HCT116 (cell line): ENCODE measurements at regions not wholly inside any gene's neighbourhood (a gene's known extent, or its start where the extent isn't known, plus 50 kb on each side); places are given as distances from the start of the nearest gene placed in this dataset.

Experiments
- ATAC-seq: fragments of 200-7000 bp; cut with Tn5 transposase; 2 replicates; pipeline ENCODE4 v1.9.1; 2020; ENCODE audit warnings: mild to moderate bottlenecking, moderate library complexity
- BruUV-seq: library from RNA; stranded (reverse); fragments of 400-500 nt; replicated peaks from 2 replicates; lab custom pipeline; 2021; lab: Mats Ljungman, UMichigan
- CTCF ChIA-PET: fragments of 300-600 bp; sonication (Branson Sonifier 250); formaldehyde crosslinking; loops from one replicate; lab custom pipeline; 2021; ENCODE audit warnings: antibody characterized with exemption; lab: Charles Lee
- POLR2A ChIA-PET: fragments of 300-600, 350-600 bp; sonication (Branson Sonifier 250); formaldehyde crosslinking; loops from one replicate; lab custom pipeline; 2021; ENCODE audit warnings: antibody characterized with exemption; lab: Charles Lee
- RAD21 ChIA-PET, 2 experiments: fragments of 300-600 bp; sonication (Branson Sonifier 250); formaldehyde crosslinking; loops; one replicate each; lab custom pipeline; 2023; ENCODE audit warnings: low total read pairs in 2 of 2; ENCODE audit not compliant: uncharacterized antibody in 2 of 2, unreplicated experiment in 2 of 2, low non-redundant PET in 1 of 2; lab: Charles Lee
- DNase-seq: peaks from one replicate; pipeline ENCODE4 v3.0.0-alpha.2; 2010; ENCODE audit warnings: low read depth, low spot score
- H2AFZ ChIP-seq: fragments of 200-600 bp; shearing (Covaris generic), sonication (generic); 2 replicates; pipeline ENCODE4 v1.6.1; 2017; ENCODE audit warnings: low read depth, mixed run types, mixed read lengths, antibody characterized with exemption, low read length; ENCODE audit not compliant: poor library complexity, severe bottlenecking
- H3K27ac ChIP-seq: 2 replicates; pipeline ENCODE4 v1.5.1; 2012; ENCODE audit warnings: low read depth, low read length
- H3K27me3 ChIP-seq: fragments of 200-600 bp; sonication (generic); 2 replicates; pipeline ENCODE4 v1.6.1; 2016; ENCODE audit warnings: mixed run types, low read length, mixed read lengths; ENCODE audit not compliant: insufficient read depth
- H3K36me3 ChIP-seq, 2 experiments: fragments of 200-500 bp in 1 of 2; fragments of 200-600 bp in 1 of 2; sonication (Bioruptor generic) in 1 of 2; sonication (generic) in 1 of 2; 2 replicates each; pipeline versions ENCODE4 v1.5.1 to v1.6.1; 2014 to 2016; ENCODE audit warnings: low read length in 2 of 2, inconsistent platforms in 1 of 2, mixed read lengths in 1 of 2, mixed run types in 1 of 2; ENCODE audit not compliant: insufficient read depth in 2 of 2, control insufficient read depth in 1 of 2
- H3K4me1 ChIP-seq, 2 experiments: fragments of 200-600 bp in 1 of 2; sonication (generic) in 1 of 2; 2 replicates each; pipeline versions ENCODE4 v1.5.1 to v1.6.1; 2012 to 2017; ENCODE audit warnings: low read length in 2 of 2, inconsistent platforms in 1 of 2, mild to moderate bottlenecking in 1 of 2, mixed read lengths in 1 of 2, mixed run types in 1 of 2, moderate library complexity in 1 of 2; ENCODE audit not compliant: insufficient read depth in 2 of 2, control insufficient read depth in 1 of 2
- H3K4me2 ChIP-seq: fragments of 200-600 bp; sonication (generic); 2 replicates; pipeline ENCODE4 v1.6.1; 2017; ENCODE audit warnings: mixed run types, low read length, mixed read lengths
- H3K4me3 ChIP-seq, 2 experiments: fragments of 200-600 bp in 1 of 2; sonication (generic) in 1 of 2; replicated peaks in 1 of 2; 2 replicates each; pipeline ENCODE4 v1.5.1; 2011 to 2016; ENCODE audit warnings: low read length in 2 of 2, control low read depth in 1 of 2, low read depth in 1 of 2, mild to moderate bottlenecking in 1 of 2, mixed read lengths in 1 of 2, mixed run types in 1 of 2
- H3K79me2 ChIP-seq: fragments of 200-600 bp; sonication (generic); 2 replicates; pipeline ENCODE4 v1.6.1; 2017; ENCODE audit warnings: mild to moderate bottlenecking, mixed run types, low read length, moderate library complexity, mixed read lengths; ENCODE audit not compliant: insufficient read depth
- H3K9ac ChIP-seq: fragments of 200-600 bp; sonication (generic); 2 replicates; pipeline ENCODE4 v1.6.1; 2016; ENCODE audit warnings: low read length, mixed read lengths
- H3K9me2 ChIP-seq: fragments of 200-600 bp; sonication (generic), shearing (Covaris generic); 2 replicates; pipeline ENCODE4 v1.6.1; 2017; ENCODE audit warnings: mixed run types, mild to moderate bottlenecking, moderate library complexity; ENCODE audit not compliant: insufficient read depth
- H3K9me3 ChIP-seq, 2 experiments: fragments of 200-500 bp in 1 of 2; fragments of 200-600 bp in 1 of 2; sonication (Bioruptor generic) in 1 of 2; sonication (generic) in 1 of 2; 2 replicates each; pipeline ENCODE4 v1.6.1; 2014 to 2017; ENCODE audit warnings: low read length in 2 of 2, mixed read lengths in 2 of 2, inconsistent platforms in 1 of 2, low read depth in 1 of 2, mild to moderate bottlenecking in 1 of 2, mixed run types in 1 of 2, moderate library complexity in 1 of 2; ENCODE audit not compliant: control insufficient read depth in 1 of 2, insufficient read depth in 1 of 2
- H4K20me1 ChIP-seq: fragments of 200-600 bp; sonication (generic), shearing (Covaris generic); 2 replicates; pipeline ENCODE4 v1.6.1; 2017; ENCODE audit warnings: mixed run types, mild to moderate bottlenecking, moderate library complexity; ENCODE audit not compliant: insufficient read depth
- CEBPB ChIP-seq: IDR thresholded peaks from 2 replicates; pipeline ENCODE4 v1.6.1; 2012; ENCODE audit warnings: low read depth
- EGR1 ChIP-seq: IDR thresholded peaks from 2 replicates; pipeline ENCODE4 v1.6.1; 2012; ENCODE audit warnings: low read depth
- ELF1 ChIP-seq: IDR thresholded peaks from 2 replicates; pipeline ENCODE4 v1.6.1; 2012; ENCODE audit warnings: low read depth, borderline replicate concordance
- EZH2 ChIP-seq: fragments of 200-600 bp; sonication (generic); IDR thresholded peaks from 2 replicates; pipeline ENCODE4 v1.6.1; 2017; ENCODE audit warnings: antibody characterized with exemption, mixed run types
- EZH2phosphoT487 ChIP-seq: fragments of 200-600 bp; IDR thresholded peaks from 2 replicates; pipeline ENCODE4 v1.6.1; 2018; ENCODE audit warnings: antibody characterized with exemption, borderline replicate concordance
- RAD21 ChIP-seq: IDR thresholded peaks from 2 replicates; pipeline ENCODE4 v1.6.1; 2012; ENCODE audit warnings: low read depth, mild to moderate bottlenecking
- SIN3A ChIP-seq: IDR thresholded peaks from 2 replicates; pipeline ENCODE4 v1.6.1; 2012; ENCODE audit warnings: low read depth
- SRF ChIP-seq: IDR thresholded peaks from 2 replicates; pipeline ENCODE4 v1.6.1; 2012; ENCODE audit warnings: low read depth
- TCF7L2 ChIP-seq: IDR thresholded peaks from 2 replicates; pipeline ENCODE4 v1.7.0; 2011; ENCODE audit warnings: borderline replicate concordance, inconsistent platforms; ENCODE audit not compliant: insufficient read depth, insufficient read length; ENCODE audit errors: extremely low read depth
- YY1 ChIP-seq: IDR thresholded peaks from 2 replicates; pipeline ENCODE4 v1.6.1; 2011; ENCODE audit warnings: low read length, low read depth, moderate library complexity, mild to moderate bottlenecking; ENCODE audit not compliant: insufficient replicate concordance; ENCODE audit errors: extremely low read depth
- ZNF274 ChIP-seq: fragments of 200-500 bp; sonication (Bioruptor generic); IDR thresholded peaks from 2 replicates; pipeline ENCODE4 v1.6.1; 2014; ENCODE audit warnings: mild to moderate bottlenecking, low read depth, low read length, inconsistent platforms
- intact Hi-C: fragments of 100-400 bp; cut with micrococcal nuclease; formaldehyde crosslinking; loops from 2 replicates; pipeline ENCODE4 v1.10.0; 2022
- TF ChIP-seq, protein P1 (sequence below), 3 experiments: fragments of 200-600 bp in 1 of 3; sonication (generic) in 1 of 3; IDR thresholded peaks in 2 of 3; conservative IDR thresholded peaks in 1 of 3; 2 replicates each; pipeline ENCODE4 v1.5.1; 2012 to 2017; ENCODE audit warnings: low read depth in 2 of 3, low read length in 2 of 3, antibody characterized with exemption in 1 of 3, borderline replicate concordance in 1 of 3, control low read depth in 1 of 3, mild to moderate bottlenecking in 1 of 3, mixed read lengths in 1 of 3, mixed run types in 1 of 3, moderate library complexity in 1 of 3; ENCODE audit not compliant: insufficient read depth in 1 of 3
- TF ChIP-seq, protein P2 (sequence below): IDR thresholded peaks from 2 replicates; pipeline ENCODE4 v1.6.1; 2012

GRCh38 chr14:71228711-71229110 lies 321.5 kb downstream of the PCNX1 start:
- Histone ChIP-seq H3K36me3 (no peaks in the 10 kb centered on the region), H3K4me2 (no peak overlapping the region), H3K4me1 (peaks cover 0 to 4% of the 10 kb centered on the region in 2 experiments; a peak in 1 of 4 replicates), H3K27me3 (no peaks in the 10 kb centered on the region), H2AFZ (no peak overlapping the region), H3K9ac (no peak overlapping the region), H3K79me2 (no peaks in the 10 kb centered on the region), H3K27ac (no peak overlapping the region), H3K9me2 (no peaks in the 10 kb centered on the region)
- DNase-seq = no peak
- ChIA-PET CTCF (no interaction called here), POLR2A (no interaction called here)
- intact Hi-C loops = no loop called here
- BruUV-seq = no TSS peak
- TF ChIP-seq, protein P1, sequence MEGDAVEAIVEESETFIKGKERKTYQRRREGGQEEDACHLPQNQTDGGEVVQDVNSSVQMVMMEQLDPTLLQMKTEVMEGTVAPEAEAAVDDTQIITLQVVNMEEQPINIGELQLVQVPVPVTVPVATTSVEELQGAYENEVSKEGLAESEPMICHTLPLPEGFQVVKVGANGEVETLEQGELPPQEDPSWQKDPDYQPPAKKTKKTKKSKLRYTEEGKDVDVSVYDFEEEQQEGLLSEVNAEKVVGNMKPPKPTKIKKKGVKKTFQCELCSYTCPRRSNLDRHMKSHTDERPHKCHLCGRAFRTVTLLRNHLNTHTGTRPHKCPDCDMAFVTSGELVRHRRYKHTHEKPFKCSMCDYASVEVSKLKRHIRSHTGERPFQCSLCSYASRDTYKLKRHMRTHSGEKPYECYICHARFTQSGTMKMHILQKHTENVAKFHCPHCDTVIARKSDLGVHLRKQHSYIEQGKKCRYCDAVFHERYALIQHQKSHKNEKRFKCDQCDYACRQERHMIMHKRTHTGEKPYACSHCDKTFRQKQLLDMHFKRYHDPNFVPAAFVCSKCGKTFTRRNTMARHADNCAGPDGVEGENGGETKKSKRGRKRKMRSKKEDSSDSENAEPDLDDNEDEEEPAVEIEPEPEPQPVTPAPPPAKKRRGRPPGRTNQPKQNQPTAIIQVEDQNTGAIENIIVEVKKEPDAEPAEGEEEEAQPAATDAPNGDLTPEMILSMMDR (IDR thresholded peaks at IDR 0.05 in 2 of 3, conservative IDR thresholded peaks at IDR 0.05 in 1 of 3; ENCODE audit: borderline replicate concordance in 1 of 3, insufficient read depth in 1 of 3, low read depth in 2 of 3, low read length in 2 of 3) = no peak
- TF ChIP-seq SIN3A (no peak), EGR1 (no peak), EZH2 (no peak), YY1 (no peak)
- TF ChIP-seq, protein P2, sequence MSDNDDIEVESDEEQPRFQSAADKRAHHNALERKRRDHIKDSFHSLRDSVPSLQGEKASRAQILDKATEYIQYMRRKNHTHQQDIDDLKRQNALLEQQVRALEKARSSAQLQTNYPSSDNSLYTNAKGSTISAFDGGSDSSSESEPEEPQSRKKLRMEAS = no peak
- TF ChIP-seq, all 23 proteins: peak for 0
- H4K20me1 ChIP-seq = no peaks in the 10 kb centered on the region
- RAD21 ChIA-PET = no interaction called here
- H3K9me3 ChIP-seq = no peaks in the 10 kb centered on the region
- peak; percentile 45; the same call in 1 of the 2 replicates for ATAC-seq
- no peak overlapping the region for H3K4me3 ChIP-seq

DNA sequence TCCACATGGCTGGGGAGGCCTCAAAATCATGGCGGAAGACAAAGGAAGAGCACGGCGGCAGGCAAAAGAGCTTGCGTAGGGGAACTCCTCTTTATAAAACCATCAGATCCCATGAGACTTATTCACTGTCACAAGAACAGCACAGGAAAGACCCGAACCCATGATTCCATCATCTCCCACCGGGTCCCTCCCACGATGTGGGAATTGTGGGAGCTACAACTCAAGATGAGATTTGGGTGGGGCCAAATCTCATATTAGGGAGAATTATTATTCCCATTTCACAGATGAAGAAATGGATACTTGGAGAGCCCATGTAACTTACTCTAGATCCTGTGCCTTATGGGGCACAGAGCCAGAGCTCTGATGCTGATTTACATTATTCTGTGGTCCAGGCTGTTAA lies 322.6 kb downstream of the PCNX1 start:
- no peaks in the 10 kb centered on the region for H3K36me3 ChIP-seq
- no peaks in the 10 kb centered on the region for H3K27me3 ChIP-seq
- ChIA-PET RAD21 (no interaction called here), CTCF (interaction anchor here (0.6 kb wide), 1 partner anchor 70 kb away, joined by 3 read pairs; no protein-coding TSS in a partner anchor), POLR2A (no interaction called here)
- no peak for ATAC-seq
- no peaks in the 10 kb centered on the region for H3K9me2 ChIP-seq
- H3K9ac ChIP-seq = no peak overlapping the region
- no peaks in the 10 kb centered on the region for H3K79me2 ChIP-seq
- no peak for DNase-seq
- H3K27ac ChIP-seq = no peak overlapping the region
- BruUV-seq = no TSS peak
- H3K4me1 ChIP-seq = peaks cover 0 to 4% of the 10 kb centered on the region in 2 experiments; a peak in 1 of 4 replicates
- no peaks in the 10 kb centered on the region for H3K9me3 ChIP-seq
- intact Hi-C loops = no loop called here
- no peaks in the 10 kb centered on the region for H4K20me1 ChIP-seq
- no peak overlapping the region for H3K4me2 ChIP-seq
- H3K4me3 ChIP-seq = no peak overlapping the region
- no peak overlapping the region for H2AFZ ChIP-seq
- no peak for TF ChIP-seq RAD21
- TF ChIP-seq, protein P1 (IDR thresholded peaks at IDR 0.05 in 2 of 3, conservative IDR thresholded peaks at IDR 0.05 in 1 of 3; ENCODE audit: borderline replicate concordance in 1 of 3, insufficient read depth in 1 of 3, low read depth in 2 of 3, low read length in 2 of 3) = no peak
- no peak for TF ChIP-seq EZH2
- TF ChIP-seq SIN3A = no peak
- no peak for TF ChIP-seq CEBPB
- TF ChIP-seq SRF = no peak
- no peak for TF ChIP-seq ELF1
- no peak for TF ChIP-seq ZNF274
- TF ChIP-seq EZH2phosphoT487 = no peak
- no peak for TF ChIP-seq TCF7L2
